ENCODE measurements at regions not wholly inside any gene's neighbourhood (a gene's known extent, or its start where the extent isn't known, plus 50 kb on each side); places are given as distances from the start of the nearest gene placed in this dataset.
A peak's percentile ranks its signal among the peaks of the same experiment; 100 is the strongest.

DNA sequence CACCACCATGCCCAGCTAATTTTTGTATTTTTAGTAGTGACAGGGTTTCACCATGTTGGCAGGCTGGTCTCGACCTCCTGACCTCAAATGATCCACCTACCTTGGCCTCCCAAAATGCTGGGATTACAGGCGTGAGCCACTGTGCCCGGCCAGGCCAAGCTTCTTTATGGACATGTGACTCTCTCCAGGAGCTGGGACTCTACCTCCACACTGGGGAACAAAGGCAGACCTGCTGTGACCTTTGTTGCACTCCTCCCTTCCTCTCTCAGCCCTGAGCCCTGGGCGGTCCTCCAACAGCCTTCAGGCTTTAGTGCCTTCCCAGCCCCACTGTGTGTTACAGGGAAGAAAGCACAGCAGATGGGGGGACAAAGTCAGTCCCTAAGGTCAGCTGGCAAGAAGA lies 55.0 kb upstream of the DUSP5 start:
- no peak for DNase-seq

DNA sequence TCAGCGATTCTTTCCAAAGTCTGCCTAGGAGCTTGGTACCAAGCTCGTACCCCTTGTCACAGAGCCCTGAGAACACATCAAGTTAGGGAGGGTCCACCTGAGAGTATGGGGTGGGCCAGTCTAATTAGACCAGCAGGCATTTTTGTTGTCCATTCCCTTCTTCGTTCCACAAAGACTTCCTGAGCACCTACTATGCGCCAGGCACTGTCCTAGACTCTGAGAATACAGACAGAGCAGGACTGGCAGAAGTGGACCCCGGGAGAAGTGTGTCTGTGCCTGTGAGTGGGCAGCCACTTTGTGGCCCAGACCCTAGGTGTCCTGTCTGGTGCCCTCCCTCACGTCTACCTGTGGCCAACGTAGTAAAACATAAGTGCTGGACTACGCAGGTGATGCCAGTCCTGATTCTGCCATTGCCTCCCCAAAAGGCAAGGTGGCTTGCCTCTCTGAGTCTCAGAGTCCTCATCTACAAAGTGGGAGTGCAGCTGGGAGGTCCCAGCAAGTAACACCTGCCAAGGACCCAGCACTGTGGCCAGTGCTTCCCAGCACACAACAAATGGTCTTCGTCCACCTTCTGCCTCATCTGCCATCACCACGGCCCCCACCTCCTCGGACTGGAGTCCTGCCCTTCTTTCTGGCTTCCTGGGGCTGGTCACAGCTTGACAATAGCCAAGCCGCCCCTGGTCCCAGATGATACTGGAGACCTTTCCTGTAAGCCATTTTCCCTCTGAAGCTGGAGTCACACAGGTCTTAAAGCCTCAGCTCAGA lies 54.3 kb upstream of the DUSP5 start:
- DNase-seq, result no peak

DNA sequence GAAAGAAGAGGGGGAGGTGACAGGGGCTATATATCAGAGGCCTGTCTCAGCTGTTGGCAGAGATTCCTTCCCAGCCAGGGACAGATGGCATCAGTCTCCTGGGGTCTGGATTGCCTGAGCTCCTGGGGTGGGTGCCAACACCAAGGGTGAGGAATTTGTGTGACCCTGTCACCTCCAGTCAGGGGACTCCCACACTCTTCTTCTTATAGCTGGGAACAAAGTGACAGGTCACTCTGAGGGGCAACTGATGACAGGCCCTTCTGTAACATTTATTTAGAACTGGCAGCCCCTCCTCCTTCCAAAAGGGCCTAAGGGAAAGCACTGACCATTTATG lies 53.7 kb upstream of the DUSP5 start:
- DNase-seq, result no peak

DNA sequence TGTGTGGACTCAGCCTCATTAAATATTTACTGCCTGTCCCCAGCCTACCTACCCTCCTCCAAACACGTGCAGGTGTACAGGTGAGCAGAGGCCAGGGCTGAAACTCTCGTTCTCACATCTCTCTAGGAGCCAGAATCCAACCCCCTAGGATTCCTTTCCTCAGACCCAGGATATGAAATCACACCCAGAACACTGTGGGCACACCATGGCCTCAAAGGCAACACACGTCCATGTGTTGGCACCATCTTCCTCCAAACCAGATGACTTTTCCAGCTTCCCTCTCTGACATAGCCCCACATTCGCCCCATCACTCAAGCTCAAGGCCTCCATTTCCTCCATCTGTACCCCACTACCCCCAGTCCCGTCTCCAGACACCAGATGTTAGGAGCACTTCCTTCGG lies 51.8 kb upstream of the DUSP5 start:
- DNase-seq, result no peak

DNA sequence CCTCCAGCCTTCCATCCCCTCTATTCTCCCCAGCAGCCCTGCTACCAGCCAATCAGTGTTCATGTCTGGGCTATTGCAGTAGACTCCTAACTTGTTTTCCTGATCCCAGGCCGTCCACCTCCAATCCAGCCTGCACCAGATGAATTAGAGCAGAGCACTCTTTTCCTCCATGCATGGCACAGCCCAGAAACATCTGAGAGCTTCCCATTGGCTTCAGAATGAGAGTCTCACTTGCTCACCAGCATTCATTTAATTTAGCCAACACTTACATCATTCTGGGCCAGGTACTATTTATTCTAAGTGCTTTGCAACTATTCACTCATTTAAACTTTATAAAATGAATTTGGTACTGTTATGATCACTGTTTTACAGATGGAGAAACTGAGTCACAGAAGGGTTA lies 51.4 kb upstream of the DUSP5 start:
- DNase-seq, result no peak

DNA sequence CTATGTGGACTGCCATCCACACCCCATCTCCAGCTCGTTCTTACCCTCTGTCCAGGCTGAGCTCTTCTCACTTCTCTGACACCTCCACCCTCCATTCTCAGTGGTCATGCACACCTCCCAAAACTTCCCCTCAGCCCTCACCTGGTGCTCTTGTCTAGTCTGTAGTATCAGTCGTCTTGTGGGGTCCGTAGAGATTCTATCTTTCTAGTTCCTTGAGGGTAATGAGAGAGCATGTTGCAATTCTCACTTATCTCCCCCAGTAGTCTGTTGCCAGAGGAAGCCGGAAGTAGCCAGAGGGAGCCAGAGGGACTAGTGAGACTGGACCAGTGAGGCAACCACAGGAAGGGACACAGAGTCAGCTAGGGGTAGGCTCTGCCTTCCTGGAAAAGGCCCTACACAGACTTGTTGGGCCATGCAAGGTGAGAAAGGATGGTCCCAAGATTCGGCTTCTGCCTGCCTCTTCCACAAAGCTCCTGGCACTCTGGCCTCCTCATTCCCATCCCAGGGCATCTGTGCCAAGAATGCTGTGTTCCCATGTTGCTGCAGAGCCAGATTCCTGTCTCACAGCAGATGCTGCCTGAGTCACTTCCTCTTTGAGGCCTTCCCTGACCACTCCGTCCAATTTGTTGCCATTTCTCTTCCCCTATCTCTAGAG lies 50.6 kb upstream of the DUSP5 start:
- DNase-seq, result peak; percentile 88

DNA sequence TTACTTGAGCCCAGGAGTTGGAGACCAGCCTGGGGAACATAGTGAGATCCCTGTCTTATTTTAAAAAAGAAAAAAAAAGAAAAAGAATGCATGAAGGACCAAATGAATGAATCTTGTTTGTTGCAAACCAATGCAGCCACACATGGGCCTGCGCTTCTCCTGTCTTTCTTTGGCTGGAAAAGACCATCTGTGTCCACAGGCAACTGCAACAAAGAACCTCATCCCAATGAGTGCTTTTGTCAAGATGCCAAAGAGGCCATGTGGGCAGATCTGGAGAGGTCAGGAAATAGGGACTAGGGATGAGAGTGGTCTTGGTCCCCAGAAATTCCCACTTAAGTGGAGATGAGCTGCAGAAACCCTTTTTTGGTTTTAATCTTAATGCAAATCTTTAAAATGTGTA lies 49.8 kb upstream of the DUSP5 start:
- DNase-seq, result no peak
